HG03342 (cell line): ENCODE measurements at regions not wholly inside any gene's neighbourhood (a gene's known extent, or its start where the extent isn't known, plus 50 kb on each side); places are given as distances from the start of the nearest gene placed in this dataset.

Experiments
- ATAC-seq: cut with Tn5 transposase; IDR thresholded peaks from one replicate; pipeline ENCODE4 v1.9.1; 2021; ENCODE audit warnings: mild to moderate bottlenecking, moderate library complexity; ENCODE audit not compliant: unreplicated experiment

- no peak for ATAC-seq
These were observed 59.4 kb upstream of the HS3ST2 start for GRCh38 chr16:22754577-22754976.

GRCh38 chr16:22757202-22757601, 56.8 kb upstream of the HS3ST2 start:
- ATAC-seq, result no peak

GRCh38 chr16:22762486-22762885, 51.5 kb upstream of the HS3ST2 start:
- no peak for ATAC-seq

- no peak for ATAC-seq
These were observed 50.4 kb upstream of the HS3ST2 start for GRCh38 chr16:22763437-22764080.
